ENCODE measurements at regions not wholly inside any gene's neighbourhood (a gene's known extent, or its start where the extent isn't known, plus 50 kb on each side); places are given as distances from the start of the nearest gene placed in this dataset.
"Not testable (repeated sequence)": the region's sequence is repeated elsewhere in the genome, so short reads cannot be mapped to it uniquely, and the experiment has no call there.

DNA sequence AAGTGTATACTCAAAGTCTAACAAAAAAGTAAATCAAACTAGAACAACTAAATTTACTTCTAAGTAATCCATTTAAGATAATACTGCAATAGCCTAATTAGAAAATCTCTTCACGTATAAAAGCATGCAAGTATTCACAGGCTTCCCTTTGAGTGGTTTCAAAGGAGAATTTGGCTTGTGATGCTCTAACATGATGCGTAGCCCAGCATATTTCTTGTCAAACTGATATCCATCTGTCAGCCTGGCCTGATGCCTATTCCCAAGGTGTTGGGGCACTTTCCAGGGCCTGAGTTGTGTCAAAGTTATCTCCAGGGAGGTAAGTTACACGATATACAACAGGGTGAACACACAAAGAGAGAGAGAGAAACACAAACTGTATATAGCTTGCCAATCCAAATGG, 287.0 kb upstream of the MAGEB18 start:
- DNase-seq (ENCODE audit: low spot score), result peak; percentile 58

DNA sequence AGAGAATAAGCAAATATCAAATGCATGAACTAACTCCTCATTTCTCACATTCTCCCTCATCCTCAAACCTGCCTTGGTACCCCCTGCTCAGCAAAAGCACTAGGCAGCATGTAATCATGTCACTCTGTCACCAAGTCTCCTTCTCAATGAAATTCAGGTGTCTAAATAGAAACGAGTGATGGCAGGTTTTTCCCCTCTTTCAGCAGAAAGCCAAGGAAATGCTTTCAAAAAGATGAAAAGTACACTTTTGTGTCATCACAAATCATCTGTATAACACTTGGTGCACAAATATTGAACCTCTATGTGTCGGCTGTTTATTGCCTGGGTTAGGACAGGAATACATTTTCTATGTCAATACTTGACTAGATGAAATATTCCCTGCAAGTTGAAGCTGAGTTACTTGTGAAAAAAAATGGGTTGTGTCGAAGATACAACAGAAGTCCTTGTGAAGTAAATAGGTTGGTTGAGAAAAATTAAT, 285.1 kb upstream of the MAGEB18 start:
- no peak for DNase-seq (ENCODE audit: low spot score)

- no peak for DNase-seq (ENCODE audit: low spot score)
These were observed 279.8 kb upstream of the MAGEB18 start for GRCh38 chrX:25858273-25858880.

DNA sequence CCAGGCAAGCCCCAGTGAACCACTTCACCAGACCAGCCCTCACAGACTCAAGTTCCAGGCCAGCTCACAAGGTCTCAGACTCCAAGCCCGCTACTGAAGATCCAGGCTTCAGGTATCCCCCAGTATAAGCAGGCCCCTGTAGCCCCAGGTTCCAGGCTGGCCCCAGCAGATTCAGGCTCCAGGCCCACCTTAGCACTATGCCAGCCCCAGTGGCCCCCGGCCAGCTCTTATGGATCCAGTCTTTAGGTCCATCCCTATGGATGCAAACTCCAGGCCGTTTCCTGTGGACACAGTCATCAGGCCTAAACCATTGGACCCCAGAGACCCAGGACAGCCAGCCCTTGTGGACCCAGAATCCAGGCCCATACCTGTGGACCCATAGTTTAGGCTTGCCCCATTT, 277.8 kb upstream of the MAGEB18 start:
- no peak for DNase-seq (ENCODE audit: low spot score)

DNA sequence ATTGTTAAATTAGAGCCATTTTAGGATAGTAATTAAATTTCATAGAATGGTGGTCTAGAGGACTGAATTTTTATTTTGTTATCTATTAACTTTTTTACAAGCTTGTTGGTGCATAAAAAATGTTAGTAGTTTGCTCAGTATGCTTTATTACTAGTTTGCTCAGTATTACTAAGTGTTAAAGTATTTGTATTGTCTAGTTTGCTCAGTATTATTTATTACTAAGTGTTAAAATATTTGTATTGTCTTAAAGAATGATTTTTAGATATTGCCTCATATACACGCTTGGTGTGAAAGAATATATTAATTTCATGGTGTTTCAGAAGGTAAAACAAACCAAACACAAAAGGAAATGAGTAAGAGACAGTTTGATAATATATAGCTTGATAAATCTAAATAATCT, 268.4 kb upstream of the MAGEB18 start:
- no peak for DNase-seq (ENCODE audit: low spot score)

GRCh38 chrX:25872786-25873185, 265.4 kb upstream of the MAGEB18 start:
- DNase-seq (ENCODE audit: low spot score), result no peak

DNA sequence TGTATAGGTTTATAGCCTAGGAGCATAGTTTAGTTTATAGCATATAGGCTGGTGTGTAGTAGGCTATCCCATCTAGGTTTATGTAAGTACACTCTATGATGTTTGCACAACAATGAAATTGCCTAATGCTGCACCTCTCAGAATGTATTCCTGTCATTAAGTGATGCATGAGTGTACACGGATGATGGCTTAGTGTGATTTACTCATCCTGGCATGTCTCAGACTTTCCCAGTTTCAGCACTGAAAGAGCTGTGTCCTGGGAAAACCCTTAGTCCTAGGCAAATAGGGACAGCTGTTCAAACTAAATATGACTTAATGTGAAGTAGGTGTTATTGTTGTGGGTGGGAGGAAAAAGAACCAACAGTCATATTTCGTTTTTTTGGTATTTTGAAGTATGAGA, 264.9 kb upstream of the MAGEB18 start:
- no peak for DNase-seq (ENCODE audit: low spot score)

DNA sequence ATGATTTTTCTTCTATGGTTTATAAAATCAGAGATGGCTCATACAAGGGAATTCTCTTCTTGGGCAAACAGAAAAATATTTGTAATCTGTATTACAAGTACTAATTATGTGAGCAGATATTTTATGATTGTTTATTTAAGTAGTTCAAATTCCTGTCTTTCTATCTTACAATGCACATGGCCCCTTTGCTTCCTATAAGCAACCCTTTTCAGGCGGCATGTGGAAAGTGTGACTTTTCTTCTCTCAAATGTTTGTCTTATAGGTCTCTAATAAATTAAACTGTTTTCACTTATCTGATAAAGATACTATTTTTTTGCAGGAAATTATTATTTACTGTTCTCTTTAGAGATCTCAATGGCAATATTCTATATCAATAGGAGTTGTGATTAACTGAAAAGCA, 259.3 kb upstream of the MAGEB18 start:
- no peak for DNase-seq (ENCODE audit: low spot score)

DNA sequence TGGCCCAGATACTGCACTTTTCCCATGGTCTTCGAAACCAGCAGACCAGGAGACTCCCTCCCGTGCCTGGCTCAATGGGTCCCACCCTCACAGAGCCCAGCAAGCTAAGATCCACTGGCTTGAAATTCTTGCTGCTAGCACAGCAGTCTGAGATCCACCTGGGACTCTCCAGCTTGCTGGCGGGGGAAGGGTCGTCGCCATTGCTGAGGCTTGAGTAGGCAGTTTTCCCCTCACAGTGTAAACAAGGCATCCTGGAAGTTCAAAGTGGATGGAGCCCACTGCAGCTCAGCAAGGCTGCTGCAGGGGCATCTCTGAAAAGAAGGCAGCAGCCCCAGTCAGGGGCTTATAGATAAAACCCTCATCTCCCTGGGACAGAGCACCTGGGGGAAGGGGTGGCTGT, 255.6 kb upstream of the MAGEB18 start:
- not testable (repeated sequence) for DNase-seq (ENCODE audit: low spot score)

DNA sequence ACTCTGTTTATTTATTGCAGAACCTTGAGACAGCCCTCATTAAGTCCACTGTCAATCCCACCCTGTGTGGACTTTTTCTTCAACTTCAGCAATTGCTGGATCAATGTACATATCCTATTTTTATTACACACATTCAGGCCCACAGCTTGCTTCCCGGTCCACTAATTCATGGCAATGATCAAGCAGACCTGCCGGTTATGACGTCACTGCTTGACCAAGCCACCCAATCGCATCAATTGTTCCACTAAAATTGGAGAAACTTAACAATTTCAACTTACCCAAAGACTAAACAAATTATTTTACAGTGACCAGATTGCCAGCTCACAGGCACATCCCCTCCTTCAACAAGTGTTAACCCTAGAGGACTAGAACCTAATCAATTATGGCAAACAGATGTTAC, 240.4 kb upstream of the MAGEB18 start:
- DNase-seq (ENCODE audit: low spot score), result no peak

DNA sequence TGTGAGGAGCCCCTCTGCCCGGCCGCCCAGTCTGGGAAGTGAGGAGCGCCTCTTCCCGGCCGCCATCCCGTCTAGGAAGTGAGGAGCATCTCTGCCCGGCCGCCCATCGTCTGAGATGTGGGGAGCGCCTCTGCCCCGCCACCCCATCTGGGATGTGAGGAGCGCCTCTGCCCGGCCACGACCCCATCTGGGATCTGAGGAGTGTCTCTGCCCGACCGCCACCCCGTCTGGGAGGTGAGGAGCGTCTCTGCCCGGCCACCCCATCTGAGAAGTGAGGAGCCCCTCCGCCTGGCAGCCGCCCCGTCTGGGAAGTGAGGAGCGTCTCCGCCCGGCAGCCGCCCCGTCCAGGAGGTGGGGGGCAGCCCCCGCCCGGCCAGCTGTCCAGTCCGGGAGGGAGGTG, 232.4 kb upstream of the MAGEB18 start:
- DNase-seq (ENCODE audit: low spot score), result not testable (repeated sequence)

DNA sequence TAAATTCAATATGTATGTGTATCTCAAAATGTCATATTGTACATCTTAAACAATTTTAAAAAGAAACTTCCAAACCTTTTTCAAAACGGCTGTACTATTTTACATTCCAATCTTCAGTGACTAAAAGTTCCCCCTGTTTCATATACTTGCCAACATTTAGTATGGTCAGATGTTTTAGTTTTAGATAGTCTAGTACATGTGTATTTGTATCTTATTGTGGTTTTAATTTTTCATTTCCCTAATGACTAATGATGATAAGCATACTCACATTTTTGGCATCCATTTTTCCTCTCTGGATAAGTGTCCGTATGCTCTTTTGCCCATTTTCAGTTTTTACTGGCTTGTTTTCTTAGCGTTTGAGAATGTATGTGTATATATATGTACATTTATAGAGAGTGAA, 212.2 kb upstream of the MAGEB18 start:
- no peak for DNase-seq (ENCODE audit: low spot score)

DNA sequence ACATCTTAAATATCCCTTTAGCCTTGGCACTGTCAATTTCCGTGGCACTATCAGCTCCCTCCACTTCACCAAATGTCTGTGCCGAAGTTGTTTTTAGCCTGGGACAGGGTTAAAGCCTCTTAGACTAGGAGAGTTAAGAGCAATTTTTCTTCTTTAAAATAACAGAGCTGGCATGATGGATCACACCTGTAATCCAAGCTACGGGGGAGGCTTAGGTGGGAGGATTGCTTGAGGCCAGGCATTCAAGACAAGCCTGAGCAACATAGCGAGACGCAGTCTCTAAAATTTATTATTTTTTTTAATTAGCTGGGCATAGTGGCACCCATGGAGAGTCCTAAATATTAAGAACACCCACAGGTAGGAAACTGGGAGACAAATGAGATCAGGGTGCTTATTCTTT, 209.8 kb upstream of the MAGEB18 start:
- DNase-seq (ENCODE audit: low spot score), result no peak

- DNase-seq (ENCODE audit: low spot score), result no peak
These were observed 197.1 kb upstream of the MAGEB18 start for GRCh38 chrX:25941087-25941486.

- no peak for DNase-seq (ENCODE audit: low spot score)
These were observed 196.4 kb upstream of the MAGEB18 start for GRCh38 chrX:25941559-25942250.

DNA sequence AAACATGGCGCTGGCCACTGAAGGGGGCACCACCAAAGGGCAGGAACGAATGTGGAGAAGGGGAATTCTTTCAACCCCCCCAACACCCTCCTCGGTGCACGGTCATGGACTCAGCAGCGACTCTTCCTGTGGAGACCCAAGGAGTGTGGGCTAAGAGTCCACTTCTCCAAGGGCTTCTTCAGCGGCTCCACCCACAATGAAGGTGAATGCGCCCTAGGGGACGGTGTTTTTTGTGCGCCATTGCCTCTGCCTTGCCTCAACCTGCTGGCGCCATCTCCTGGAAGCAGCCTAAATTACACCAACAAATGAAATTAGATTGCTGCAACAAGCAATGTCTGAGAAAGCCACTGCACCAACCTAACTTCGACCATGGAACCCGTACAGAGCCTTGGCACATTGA, 169.2 kb upstream of the MAGEB18 start:
- DNase-seq (ENCODE audit: low spot score), result peak; percentile 0

- no peak for DNase-seq (ENCODE audit: low spot score)
These were observed 161.3 kb upstream of the MAGEB18 start for GRCh38 chrX:25976683-25977310.

DNA sequence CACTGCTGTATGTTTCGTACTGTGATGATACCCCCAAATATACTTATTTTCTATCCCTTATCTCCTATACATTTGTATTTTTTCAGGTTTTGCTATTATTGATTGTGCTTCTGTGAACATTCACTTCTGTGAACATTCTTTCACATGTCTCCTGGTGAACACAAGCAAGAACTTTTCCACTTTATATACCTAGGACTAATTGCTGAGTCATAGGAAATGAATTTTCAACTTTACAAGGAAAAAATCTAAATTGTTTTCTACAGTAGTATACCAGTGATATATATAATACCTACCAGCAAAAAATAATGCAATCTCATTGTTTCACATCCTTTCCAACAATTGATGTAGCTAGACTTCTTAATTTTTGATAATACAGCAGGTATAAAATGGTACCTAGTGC, 139.5 kb upstream of the MAGEB18 start:
- DNase-seq (ENCODE audit: low spot score), result no peak

DNA sequence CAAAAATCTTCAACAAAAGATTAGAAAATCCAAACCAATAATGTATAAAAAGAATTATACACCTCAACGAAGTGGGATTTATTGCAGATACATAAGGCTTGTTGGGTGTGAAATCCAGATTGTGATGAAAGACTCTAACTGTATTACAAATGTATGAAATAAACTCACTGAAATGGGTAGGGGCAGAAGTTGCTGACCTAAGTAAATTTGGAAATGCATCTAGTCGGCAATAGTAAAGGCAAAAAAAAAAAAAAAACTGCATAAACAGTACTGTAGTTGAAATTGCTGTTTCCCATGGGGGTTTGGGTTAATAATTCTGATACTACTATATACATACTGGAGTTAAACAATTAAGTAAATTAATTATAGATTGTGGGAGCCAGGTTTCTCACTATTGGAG, 130.7 kb upstream of the MAGEB18 start:
- no peak for DNase-seq (ENCODE audit: low spot score)

DNA sequence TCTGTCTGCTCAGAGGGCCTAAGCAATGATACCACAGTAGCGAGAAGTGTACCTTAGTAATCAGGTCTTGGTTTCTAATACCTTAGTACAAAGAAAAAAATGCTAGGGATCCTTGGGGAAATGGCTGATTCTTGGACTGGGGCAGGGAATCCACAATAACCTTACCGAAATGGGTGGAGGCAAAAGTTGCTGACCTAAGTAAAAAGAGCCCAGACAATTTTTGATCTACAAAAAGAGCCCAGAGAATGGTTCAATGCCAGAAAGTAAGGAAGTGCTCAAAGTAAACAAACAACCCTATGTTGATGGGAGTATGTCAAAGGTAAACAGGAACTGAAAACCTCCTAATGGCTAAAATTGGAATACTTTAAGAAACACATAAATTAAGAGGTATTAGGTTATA, 130.1 kb upstream of the MAGEB18 start:
- no peak for DNase-seq (ENCODE audit: low spot score)

GRCh38 chrX:26008691-26009090, 129.5 kb upstream of the MAGEB18 start:
- DNase-seq (ENCODE audit: low spot score), result no peak

DNA sequence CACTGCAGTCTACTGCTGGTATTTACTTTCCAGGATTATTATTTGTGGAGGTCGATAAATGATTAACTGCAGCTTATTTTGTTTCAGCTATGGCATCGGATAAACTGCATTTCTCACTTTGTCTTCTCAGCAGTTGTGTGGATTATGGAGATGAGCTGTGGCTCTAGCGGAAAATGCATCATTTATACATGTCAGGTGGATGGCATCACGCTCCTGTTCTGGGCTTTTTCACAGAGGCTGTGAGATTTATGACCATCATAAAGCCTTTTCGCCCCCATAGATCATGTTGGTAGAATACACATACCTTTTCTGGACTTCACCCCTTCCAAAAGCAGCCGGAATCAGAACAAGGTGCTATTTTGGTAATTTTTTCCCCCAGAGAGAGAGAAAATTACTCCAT, 118.8 kb upstream of the MAGEB18 start:
- DNase-seq (ENCODE audit: low spot score), result no peak

DNA sequence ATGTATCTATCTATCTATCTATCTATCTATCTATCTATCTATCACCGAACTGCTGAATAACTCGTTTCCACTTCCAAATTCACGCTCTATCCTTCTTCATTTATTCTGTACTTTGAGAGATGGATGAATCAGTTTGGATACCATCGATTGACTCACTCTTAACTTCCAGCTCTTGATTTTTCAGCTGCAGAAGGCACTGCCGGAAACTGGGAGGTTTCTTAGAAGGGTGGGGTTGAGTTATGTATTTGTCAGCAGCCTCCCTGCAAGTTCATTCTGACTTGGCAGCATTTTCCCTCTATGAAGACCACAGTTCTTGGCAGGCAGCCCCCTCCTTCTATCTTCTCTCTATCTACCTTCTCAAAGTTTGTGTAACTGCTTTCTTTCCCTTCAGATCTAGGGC, 112.0 kb upstream of the MAGEB18 start:
- DNase-seq (ENCODE audit: low spot score), result no peak
